ENCODE measurements at regions not wholly inside any gene's neighbourhood (a gene's known extent, or its start where the extent isn't known, plus 50 kb on each side); places are given as distances from the start of the nearest gene placed in this dataset.

DNA sequence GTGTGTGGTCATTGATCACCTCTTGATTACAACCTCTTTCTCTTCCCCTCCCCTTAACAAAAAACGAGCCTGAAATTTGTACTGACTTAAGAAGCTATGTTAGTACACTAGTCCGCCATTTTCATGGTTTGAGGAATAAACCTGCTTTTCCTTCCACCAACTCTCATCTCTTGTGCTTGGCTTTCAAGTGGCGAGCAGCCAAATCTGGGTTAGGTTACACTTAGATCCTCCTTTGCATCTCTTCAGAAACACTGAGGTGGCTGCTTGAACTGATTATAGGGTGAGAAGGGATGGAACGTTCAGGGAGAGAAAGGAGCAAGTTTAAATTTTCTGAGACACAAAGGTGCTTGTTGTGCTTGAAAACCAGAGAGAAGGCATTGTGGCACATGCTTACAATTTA lies 2171.4 kb downstream of the LRRC4C start:
- H3K9me3 Mint-ChIP-seq, result peaks cover 74% of the 10 kb centered on the region
- DNase-seq (ENCODE audit: low spot score) (no peak), ATAC-seq (no peak)
- H3K4me1 Mint-ChIP-seq, result no peaks in the 10 kb centered on the region
- CTCF ChIA-PET, result no interaction called here
- H3K4me3 Mint-ChIP-seq, result no peak overlapping the region
- H3K27ac Mint-ChIP-seq, result no peak overlapping the region
- POLR2A ChIA-PET, result no interaction called here
- peaks cover 66% of the 10 kb centered on the region for H3K36me3 Mint-ChIP-seq
- peaks cover 7% of the 10 kb centered on the region for H3K27me3 Mint-ChIP-seq (ENCODE audit: low read depth)
- no peak for TF ChIP-seq OVOL2 (CRISPR knock-in tag; IDR thresholded peaks at IDR 0.05; ENCODE audit: borderline replicate concordance)
- no peak for TF ChIP-seq TEAD1 (CRISPR knock-in tag; IDR thresholded peaks at IDR 0.05)
- no peak for TF ChIP-seq ZBTB21 (CRISPR knock-in tag; IDR thresholded peaks at IDR 0.05; ENCODE audit: borderline replicate concordance)
- TF ChIP-seq ZNF317 (CRISPR knock-in tag; IDR thresholded peaks at IDR 0.05; ENCODE audit: borderline replicate concordance, low read depth), result no peak
- TF ChIP-seq ZNF138 (CRISPR knock-in tag; conservative IDR thresholded peaks at IDR 0.05), result no peak
- TF ChIP-seq, protein P1, sequence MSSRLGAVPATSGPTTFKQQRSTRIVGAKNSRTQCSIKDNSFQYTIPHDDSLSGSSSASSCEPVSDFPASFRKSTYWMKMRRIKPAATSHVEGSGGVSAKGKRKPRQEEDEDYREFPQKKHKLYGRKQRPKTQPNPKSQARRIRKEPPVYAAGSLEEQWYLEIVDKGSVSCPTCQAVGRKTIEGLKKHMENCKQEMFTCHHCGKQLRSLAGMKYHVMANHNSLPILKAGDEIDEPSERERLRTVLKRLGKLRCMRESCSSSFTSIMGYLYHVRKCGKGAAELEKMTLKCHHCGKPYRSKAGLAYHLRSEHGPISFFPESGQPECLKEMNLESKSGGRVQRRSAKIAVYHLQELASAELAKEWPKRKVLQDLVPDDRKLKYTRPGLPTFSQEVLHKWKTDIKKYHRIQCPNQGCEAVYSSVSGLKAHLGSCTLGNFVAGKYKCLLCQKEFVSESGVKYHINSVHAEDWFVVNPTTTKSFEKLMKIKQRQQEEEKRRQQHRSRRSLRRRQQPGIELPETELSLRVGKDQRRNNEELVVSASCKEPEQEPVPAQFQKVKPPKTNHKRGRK (CRISPR knock-in tag; IDR thresholded peaks at IDR 0.05; ENCODE audit: borderline replicate concordance), result no peak
- TF ChIP-seq NFATC4 (CRISPR knock-in tag; IDR thresholded peaks at IDR 0.05), result no peak
- TF ChIP-seq JAZF1 (CRISPR knock-in tag; IDR thresholded peaks at IDR 0.05), result no peak
- TF ChIP-seq SOX15 (CRISPR knock-in tag; IDR thresholded peaks at IDR 0.05), result no peak
- TF ChIP-seq, protein P2, sequence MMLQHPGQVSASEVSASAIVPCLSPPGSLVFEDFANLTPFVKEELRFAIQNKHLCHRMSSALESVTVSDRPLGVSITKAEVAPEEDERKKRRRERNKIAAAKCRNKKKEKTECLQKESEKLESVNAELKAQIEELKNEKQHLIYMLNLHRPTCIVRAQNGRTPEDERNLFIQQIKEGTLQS (CRISPR knock-in tag; conservative IDR thresholded peaks at IDR 0.05), result no peak
- TF ChIP-seq ZNF263 (CRISPR knock-in tag; IDR thresholded peaks at IDR 0.05; ENCODE audit: low read depth), result no peak

DNA sequence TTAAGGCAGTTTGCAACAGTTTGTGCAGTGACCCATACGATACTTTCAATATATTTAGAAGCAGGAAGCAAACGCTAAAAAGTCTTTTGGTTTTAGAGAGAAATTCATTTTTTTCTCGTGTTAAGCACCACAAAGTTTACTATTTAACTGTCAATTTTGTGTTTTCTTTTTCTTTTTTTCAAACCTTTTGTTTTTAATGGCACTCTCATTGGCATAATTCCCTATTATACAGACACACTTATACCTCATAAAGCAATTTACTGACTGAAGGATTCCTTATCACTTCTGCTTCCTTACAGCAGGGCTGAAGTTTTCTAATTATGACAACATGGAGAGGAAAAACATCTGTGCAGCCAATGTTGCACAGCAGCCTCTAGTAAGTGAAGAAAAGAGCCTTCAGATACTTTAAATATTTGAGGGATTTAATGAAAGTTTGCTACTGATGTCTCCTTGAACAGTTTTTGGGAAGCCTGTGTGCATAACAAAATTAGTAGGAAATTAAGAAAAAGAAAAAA lies 2191.2 kb downstream of the LRRC4C start:
- Mint-ChIP-seq H3K27ac (no peak overlapping the region), H3K27me3 (ENCODE audit: low read depth) (peaks cover 2% of the 10 kb centered on the region; the same call in 1 of the 2 replicates), H3K36me3 (peaks cover 39% of the 10 kb centered on the region), H3K4me3 (no peak overlapping the region), H3K9me3 (peaks cover 46% of the 10 kb centered on the region), H3K4me1 (no peaks in the 10 kb centered on the region)
- DNase-seq (ENCODE audit: low spot score), result no peak
- TF ChIP-seq NR3C1 (CRISPR knock-in tag; conservative IDR thresholded peaks at IDR 0.05; ENCODE audit: low read depth), result no peak
- no peak for TF ChIP-seq PRRX2 (CRISPR knock-in tag; IDR thresholded peaks at IDR 0.05)
- TF ChIP-seq, protein P3, sequence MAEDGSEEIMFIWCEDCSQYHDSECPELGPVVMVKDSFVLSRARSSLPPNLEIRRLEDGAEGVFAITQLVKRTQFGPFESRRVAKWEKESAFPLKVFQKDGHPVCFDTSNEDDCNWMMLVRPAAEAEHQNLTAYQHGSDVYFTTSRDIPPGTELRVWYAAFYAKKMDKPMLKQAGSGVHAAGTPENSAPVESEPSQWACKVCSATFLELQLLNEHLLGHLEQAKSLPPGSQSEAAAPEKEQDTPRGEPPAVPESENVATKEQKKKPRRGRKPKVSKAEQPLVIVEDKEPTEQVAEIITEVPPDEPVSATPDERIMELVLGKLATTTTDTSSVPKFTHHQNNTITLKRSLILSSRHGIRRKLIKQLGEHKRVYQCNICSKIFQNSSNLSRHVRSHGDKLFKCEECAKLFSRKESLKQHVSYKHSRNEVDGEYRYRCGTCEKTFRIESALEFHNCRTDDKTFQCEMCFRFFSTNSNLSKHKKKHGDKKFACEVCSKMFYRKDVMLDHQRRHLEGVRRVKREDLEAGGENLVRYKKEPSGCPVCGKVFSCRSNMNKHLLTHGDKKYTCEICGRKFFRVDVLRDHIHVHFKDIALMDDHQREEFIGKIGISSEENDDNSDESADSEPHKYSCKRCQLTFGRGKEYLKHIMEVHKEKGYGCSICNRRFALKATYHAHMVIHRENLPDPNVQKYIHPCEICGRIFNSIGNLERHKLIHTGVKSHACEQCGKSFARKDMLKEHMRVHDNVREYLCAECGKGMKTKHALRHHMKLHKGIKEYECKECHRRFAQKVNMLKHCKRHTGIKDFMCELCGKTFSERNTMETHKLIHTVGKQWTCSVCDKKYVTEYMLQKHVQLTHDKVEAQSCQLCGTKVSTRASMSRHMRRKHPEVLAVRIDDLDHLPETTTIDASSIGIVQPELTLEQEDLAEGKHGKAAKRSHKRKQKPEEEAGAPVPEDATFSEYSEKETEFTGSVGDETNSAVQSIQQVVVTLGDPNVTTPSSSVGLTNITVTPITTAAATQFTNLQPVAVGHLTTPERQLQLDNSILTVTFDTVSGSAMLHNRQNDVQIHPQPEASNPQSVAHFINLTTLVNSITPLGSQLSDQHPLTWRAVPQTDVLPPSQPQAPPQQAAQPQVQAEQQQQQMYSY (CRISPR knock-in tag; IDR thresholded peaks at IDR 0.05), result no peak
- TF ChIP-seq, protein P2 (CRISPR knock-in tag; conservative IDR thresholded peaks at IDR 0.05), result no peak
- TF ChIP-seq, protein P4, sequence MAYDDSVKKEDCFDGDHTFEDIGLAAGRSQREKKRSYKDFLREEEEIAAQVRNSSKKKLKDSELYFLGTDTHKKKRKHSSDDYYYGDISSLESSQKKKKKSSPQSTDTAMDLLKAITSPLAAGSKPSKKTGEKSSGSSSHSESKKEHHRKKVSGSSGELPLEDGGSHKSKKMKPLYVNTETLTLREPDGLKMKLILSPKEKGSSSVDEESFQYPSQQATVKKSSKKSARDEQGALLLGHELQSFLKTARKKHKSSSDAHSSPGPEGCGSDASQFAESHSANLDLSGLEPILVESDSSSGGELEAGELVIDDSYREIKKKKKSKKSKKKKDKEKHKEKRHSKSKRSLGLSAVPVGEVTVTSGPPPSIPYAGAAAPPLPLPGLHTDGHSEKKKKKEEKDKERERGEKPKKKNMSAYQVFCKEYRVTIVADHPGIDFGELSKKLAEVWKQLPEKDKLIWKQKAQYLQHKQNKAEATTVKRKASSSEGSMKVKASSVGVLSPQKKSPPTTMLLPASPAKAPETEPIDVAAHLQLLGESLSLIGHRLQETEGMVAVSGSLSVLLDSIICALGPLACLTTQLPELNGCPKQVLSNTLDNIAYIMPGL (CRISPR knock-in tag; IDR thresholded peaks at IDR 0.05), result no peak
- no peak for TF ChIP-seq GABPB1 (CRISPR knock-in tag; IDR thresholded peaks at IDR 0.05)
- TF ChIP-seq, protein P5, sequence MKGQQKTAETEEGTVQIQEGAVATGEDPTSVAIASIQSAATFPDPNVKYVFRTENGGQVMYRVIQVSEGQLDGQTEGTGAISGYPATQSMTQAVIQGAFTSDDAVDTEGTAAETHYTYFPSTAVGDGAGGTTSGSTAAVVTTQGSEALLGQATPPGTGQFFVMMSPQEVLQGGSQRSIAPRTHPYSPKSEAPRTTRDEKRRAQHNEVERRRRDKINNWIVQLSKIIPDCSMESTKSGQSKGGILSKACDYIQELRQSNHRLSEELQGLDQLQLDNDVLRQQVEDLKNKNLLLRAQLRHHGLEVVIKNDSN (CRISPR knock-in tag; IDR thresholded peaks at IDR 0.05), result no peak
- no peak for TF ChIP-seq EMX1 (CRISPR knock-in tag; IDR thresholded peaks at IDR 0.05)
- TF ChIP-seq NR1H2 (CRISPR knock-in tag; IDR thresholded peaks at IDR 0.05), result no peak
- POLR2A ChIA-PET, result no interaction called here
- no peak for ATAC-seq
- CTCF ChIA-PET, result no interaction called here

Data from WTC11 (cell line).